ENCODE measurements at regions not wholly inside any gene's neighbourhood (a gene's known extent, or its start where the extent isn't known, plus 50 kb on each side); places are given as distances from the start of the nearest gene placed in this dataset.

DNA sequence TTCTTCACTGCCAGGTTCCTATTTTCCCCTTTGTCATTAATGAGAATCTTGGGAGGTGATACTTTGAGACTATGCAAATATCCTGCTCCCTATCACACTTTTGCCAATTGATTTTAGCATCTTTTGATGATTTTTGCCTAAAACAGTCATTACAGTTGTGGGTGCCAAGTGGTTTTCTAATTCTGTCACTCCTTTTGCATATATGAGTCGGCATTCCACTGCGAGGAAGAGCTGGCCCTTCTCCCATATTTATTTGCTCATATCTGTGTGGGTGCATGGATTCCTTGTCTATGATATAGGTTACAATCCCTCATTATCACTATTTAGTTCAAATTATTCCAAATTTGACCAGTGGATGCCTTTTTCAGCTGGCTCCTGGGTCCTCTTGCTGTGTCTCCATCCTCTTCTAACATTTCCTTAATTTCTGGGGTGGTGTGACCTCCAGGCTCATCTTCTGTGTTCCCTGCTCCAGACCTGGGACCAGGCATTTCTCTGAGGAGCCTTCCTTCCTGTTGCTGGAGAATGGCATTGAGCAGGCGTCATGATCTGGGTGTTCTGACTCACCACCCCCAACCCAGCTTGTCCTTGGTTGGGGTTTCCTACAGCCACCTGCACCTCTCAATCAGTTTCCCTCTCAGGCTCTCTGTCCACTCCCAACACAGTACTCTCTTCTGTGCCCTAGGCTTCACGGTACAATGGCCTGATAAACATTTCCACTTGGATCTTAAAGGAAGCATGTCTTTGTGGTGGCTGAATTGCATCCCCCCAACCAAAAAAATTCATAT, 106.7 kb downstream of the NXNL2 start:
- no peak overlapping the region for H3K4me2 ChIP-seq (ENCODE audit: control insufficient read depth, insufficient read depth)
- H3K9ac ChIP-seq (ENCODE audit: control insufficient read depth, insufficient read depth, low read length) = no peak overlapping the region
- no peaks in the 10 kb centered on the region for H3K79me2 ChIP-seq (ENCODE audit: control insufficient read depth, insufficient read depth, low read length)
- intact Hi-C loops (cut with micrococcal nuclease; ENCODE audit: unreplicated experiment) = no loop called here
- H3K9me3 ChIP-seq (replicated peaks; ENCODE audit: control insufficient read depth, insufficient read depth, low read length) = no peaks in the 10 kb centered on the region
- POLR2A ChIA-PET = no interaction called here
- H3K27ac ChIP-seq (ENCODE audit: control insufficient read depth, insufficient read depth) = no peak overlapping the region
- SMC1A ChIA-PET (ENCODE audit: uncharacterized antibody, unreplicated experiment) = no interaction called here
- CTCF ChIA-PET = no interaction called here
- no peak for FAIRE-seq
- no peak overlapping the region for H3K4me3 ChIP-seq
- no peaks in the 10 kb centered on the region for H3K27me3 ChIP-seq (replicated peaks in 1 of 2; ENCODE audit: control insufficient read depth in 2 of 2, insufficient read depth in 2 of 2, low read length in 1 of 2)
- BruUV-seq (replicated peaks) = no TSS peak
- in situ Hi-C loops (cut with MboI) = no loop called here
- H4K20me1 ChIP-seq (ENCODE audit: control insufficient read depth, insufficient read depth) = no peaks in the 10 kb centered on the region
- RAD21 ChIA-PET (ENCODE audit: unreplicated experiment) = no interaction called here
- 0% methylated on average over 4 of the region's 4 CpGs for WGBS (ENCODE audit: insufficient coverage, insufficient replicate concordance, low lambda C conversion rate, missing lambda C conversion rate)
- ATAC-seq = no peak
- H3K36me3 ChIP-seq (ENCODE audit: control insufficient read depth in 2 of 2, insufficient read depth in 2 of 2, low read length in 1 of 2) = no peaks in the 10 kb centered on the region
- no peak overlapping the region for H2AFZ ChIP-seq (ENCODE audit: control insufficient read depth, low read depth, low read length)
- H3K4me1 ChIP-seq (ENCODE audit: control insufficient read depth, insufficient read depth, low read length) = no peaks in the 10 kb centered on the region
- DNase-seq (ENCODE audit: low read depth, low spot score) = no peak
- TF ChIP-seq RBBP5 (conservative IDR thresholded peaks at IDR 0.05) = no peak
- no peak for TF ChIP-seq BHLHE40 (IDR thresholded peaks at IDR 0.05; ENCODE audit: borderline replicate concordance in 1 of 2, low read depth in 2 of 2, low read length in 1 of 2)
- no peak for TF ChIP-seq CHD2 (IDR thresholded peaks at IDR 0.05; ENCODE audit: borderline replicate concordance, low read depth, low read length)
- TF ChIP-seq SMC3 (IDR thresholded peaks at IDR 0.05; ENCODE audit: borderline replicate concordance, low read length) = no peak
- no peak for TF ChIP-seq BMI1 (IDR thresholded peaks at IDR 0.05; ENCODE audit: borderline replicate concordance)
- TF ChIP-seq, protein P1, sequence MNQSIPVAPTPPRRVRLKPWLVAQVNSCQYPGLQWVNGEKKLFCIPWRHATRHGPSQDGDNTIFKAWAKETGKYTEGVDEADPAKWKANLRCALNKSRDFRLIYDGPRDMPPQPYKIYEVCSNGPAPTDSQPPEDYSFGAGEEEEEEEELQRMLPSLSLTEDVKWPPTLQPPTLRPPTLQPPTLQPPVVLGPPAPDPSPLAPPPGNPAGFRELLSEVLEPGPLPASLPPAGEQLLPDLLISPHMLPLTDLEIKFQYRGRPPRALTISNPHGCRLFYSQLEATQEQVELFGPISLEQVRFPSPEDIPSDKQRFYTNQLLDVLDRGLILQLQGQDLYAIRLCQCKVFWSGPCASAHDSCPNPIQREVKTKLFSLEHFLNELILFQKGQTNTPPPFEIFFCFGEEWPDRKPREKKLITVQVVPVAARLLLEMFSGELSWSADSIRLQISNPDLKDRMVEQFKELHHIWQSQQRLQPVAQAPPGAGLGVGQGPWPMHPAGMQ (IDR thresholded peaks at IDR 0.05; ENCODE audit: borderline replicate concordance) = no peak
- TF ChIP-seq SMAD1 (IDR thresholded peaks at IDR 0.05; ENCODE audit: low read depth, partially characterized antibody) = no peak
- TF ChIP-seq RFX5 (IDR thresholded peaks at IDR 0.05; ENCODE audit: low read depth, low read length) = no peak
- TF ChIP-seq ESRRA (IDR thresholded peaks at IDR 0.05; ENCODE audit: low read length) = no peak
- TF ChIP-seq, protein P2, sequence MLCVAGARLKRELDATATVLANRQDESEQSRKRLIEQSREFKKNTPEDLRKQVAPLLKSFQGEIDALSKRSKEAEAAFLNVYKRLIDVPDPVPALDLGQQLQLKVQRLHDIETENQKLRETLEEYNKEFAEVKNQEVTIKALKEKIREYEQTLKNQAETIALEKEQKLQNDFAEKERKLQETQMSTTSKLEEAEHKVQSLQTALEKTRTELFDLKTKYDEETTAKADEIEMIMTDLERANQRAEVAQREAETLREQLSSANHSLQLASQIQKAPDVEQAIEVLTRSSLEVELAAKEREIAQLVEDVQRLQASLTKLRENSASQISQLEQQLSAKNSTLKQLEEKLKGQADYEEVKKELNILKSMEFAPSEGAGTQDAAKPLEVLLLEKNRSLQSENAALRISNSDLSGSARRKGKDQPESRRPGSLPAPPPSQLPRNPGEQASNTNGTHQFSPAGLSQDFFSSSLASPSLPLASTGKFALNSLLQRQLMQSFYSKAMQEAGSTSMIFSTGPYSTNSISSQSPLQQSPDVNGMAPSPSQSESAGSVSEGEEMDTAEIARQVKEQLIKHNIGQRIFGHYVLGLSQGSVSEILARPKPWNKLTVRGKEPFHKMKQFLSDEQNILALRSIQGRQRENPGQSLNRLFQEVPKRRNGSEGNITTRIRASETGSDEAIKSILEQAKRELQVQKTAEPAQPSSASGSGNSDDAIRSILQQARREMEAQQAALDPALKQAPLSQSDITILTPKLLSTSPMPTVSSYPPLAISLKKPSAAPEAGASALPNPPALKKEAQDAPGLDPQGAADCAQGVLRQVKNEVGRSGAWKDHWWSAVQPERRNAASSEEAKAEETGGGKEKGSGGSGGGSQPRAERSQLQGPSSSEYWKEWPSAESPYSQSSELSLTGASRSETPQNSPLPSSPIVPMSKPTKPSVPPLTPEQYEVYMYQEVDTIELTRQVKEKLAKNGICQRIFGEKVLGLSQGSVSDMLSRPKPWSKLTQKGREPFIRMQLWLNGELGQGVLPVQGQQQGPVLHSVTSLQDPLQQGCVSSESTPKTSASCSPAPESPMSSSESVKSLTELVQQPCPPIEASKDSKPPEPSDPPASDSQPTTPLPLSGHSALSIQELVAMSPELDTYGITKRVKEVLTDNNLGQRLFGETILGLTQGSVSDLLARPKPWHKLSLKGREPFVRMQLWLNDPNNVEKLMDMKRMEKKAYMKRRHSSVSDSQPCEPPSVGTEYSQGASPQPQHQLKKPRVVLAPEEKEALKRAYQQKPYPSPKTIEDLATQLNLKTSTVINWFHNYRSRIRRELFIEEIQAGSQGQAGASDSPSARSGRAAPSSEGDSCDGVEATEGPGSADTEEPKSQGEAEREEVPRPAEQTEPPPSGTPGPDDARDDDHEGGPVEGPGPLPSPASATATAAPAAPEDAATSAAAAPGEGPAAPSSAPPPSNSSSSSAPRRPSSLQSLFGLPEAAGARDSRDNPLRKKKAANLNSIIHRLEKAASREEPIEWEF (IDR thresholded peaks at IDR 0.05; ENCODE audit: insufficient replicate concordance, low read depth, low read length) = no peak
- TF ChIP-seq E2F8 (IDR thresholded peaks at IDR 0.05; ENCODE audit: low read depth, partially characterized antibody) = no peak
- no peak for TF ChIP-seq SMARCA5 (IDR thresholded peaks at IDR 0.05)
- TF ChIP-seq, protein P3, sequence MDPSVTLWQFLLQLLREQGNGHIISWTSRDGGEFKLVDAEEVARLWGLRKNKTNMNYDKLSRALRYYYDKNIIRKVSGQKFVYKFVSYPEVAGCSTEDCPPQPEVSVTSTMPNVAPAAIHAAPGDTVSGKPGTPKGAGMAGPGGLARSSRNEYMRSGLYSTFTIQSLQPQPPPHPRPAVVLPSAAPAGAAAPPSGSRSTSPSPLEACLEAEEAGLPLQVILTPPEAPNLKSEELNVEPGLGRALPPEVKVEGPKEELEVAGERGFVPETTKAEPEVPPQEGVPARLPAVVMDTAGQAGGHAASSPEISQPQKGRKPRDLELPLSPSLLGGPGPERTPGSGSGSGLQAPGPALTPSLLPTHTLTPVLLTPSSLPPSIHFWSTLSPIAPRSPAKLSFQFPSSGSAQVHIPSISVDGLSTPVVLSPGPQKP (IDR thresholded peaks at IDR 0.05; ENCODE audit: low read depth, low read length) = no peak
- no peak for TF ChIP-seq RCOR1 (conservative IDR thresholded peaks at IDR 0.05; ENCODE audit: low read depth, low read length)
